Sigmoid colon (tissue), 6 donors: ENCODE measurements at regions not wholly inside any gene's neighbourhood (a gene's known extent, or its start where the extent isn't known, plus 50 kb on each side); places are given as distances from the start of the nearest gene placed in this dataset.

Experiments
- DNase-seq: peaks from one replicate; pipeline ENCODE4 v3.0.0-alpha.2; 2019
- H3K27ac ChIP-seq, 4 donors: fragments of 200-600 bp; sonication (generic); one replicate each; pipeline ENCODE4 v1.5.1; 2016 to 2019; ENCODE audit warnings: mild to moderate bottlenecking in 1 of 4
- H3K27me3 ChIP-seq, 3 donors: fragments of 200-600 bp; sonication (generic); one replicate each; pipeline ENCODE4 v1.5.1; 2019; ENCODE audit warnings: mild to moderate bottlenecking in 1 of 3
- H3K36me3 ChIP-seq, 4 donors: fragments of 200-600 bp; sonication (generic); one replicate each; pipeline ENCODE4 v1.5.1; 2016 to 2019
- H3K4me1 ChIP-seq, 4 donors: fragments of 200-600 bp; sonication (generic); one replicate each; pipeline ENCODE4 v1.5.1; 2017 to 2019
- H3K4me3 ChIP-seq, 4 donors: fragments of 200-600 bp; sonication (generic); one replicate each; pipeline ENCODE4 v1.5.1; 2017 to 2019; ENCODE audit warnings: mild to moderate bottlenecking in 2 of 4, moderate library complexity in 1 of 4
- H3K9me3 ChIP-seq, 4 donors: fragments of 200-600 bp in 3 of 4; sonication (generic) in 3 of 4; one replicate each; pipeline versions ENCODE4 v1.5.1 to v1.6.1; 2013 to 2019
- EP300 ChIP-seq, 4 donors: sonication (generic); formaldehyde crosslinking; IDR thresholded peaks; one replicate each; pipeline ENCODE4 v1.6.1; 2017; ENCODE audit warnings: antibody characterized with exemption in 4 of 4
- POLR2A ChIP-seq, 2 donors: fragments of 450-650 bp; IDR thresholded peaks; one replicate each; pipeline ENCODE4 v1.6.1; 2016; ENCODE audit warnings: antibody characterized with exemption in 2 of 2, mild to moderate bottlenecking in 2 of 2, moderate library complexity in 2 of 2
- POLR2AphosphoS5 ChIP-seq, 4 donors: sonication (generic); formaldehyde crosslinking; IDR thresholded peaks; one replicate each; pipeline ENCODE4 v1.6.1; 2017; ENCODE audit warnings: antibody characterized with exemption in 4 of 4
- WGBS, 2 donors: extraction: QIAGEN DNeasy Blood & Tissue Kit; methylation state at CpG; one replicate each; pipeline ENCODE4 v1.1.7; 2013; 5-methylcytosine and 5-hydroxymethylcytosine counted together
- intact Hi-C: fragments of 100-400 bp; cut with DNase I; formaldehyde crosslinking; loops from one replicate; pipeline ENCODE4 v1.15.1; 2023
- TF ChIP-seq, protein P1 (sequence below), 4 experiments: fragments of 450-650 bp in 3 of 4; fragments of 200-600 bp in 1 of 4; IDR thresholded peaks; one replicate each; pipeline ENCODE4 v1.5.1; 2016 to 2019; ENCODE audit warnings: antibody characterized with exemption in 4 of 4, mild to moderate bottlenecking in 3 of 4, moderate library complexity in 2 of 4
- donor health status: healthy with polysubstance abuse.
- donor health status: healthy.

DNA sequence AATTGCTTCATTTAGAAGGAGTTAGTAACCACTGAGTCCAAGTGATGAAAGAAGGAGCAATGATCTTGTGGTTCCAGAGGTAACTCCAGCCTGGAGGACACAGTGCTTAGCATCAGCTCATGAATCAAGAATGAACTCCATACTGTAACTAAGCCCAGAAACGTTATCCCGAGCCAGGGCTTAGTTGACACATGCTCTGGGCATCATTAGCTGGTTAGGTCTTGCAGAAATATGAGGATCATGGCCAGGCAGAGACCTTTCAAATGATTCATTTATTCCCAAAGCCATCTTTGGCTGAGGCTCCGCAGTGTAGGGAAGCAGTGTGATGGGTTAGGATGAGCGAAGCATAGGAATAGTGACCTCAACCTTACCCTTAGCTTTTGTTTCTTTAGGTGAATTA is 277.4 kb downstream of the FAM76B start:
- peak; percentile 76 for DNase-seq
- Histone ChIP-seq H3K27ac (peak overlapping the region; percentile 67 to 81 (median 70)), H3K36me3 (no peaks in the 10 kb centered on the region), H3K9me3 (no peaks in the 10 kb centered on the region), H3K27me3 (no peaks in the 10 kb centered on the region), H3K4me3 (no peak overlapping the region), H3K4me1 (peaks cover 0 to 29% (median 27%) of the 10 kb centered on the region in 4 donors)
- WGBS, 2 donors: 72 to 83% methylated on average over 4 of the region's 4 CpGs
- TF ChIP-seq EP300 (IDR thresholded peaks at IDR 0.05) (peak in 1 of 4 donors; percentile 36), POLR2A (IDR thresholded peaks at IDR 0.05) (no peak), POLR2AphosphoS5 (IDR thresholded peaks at IDR 0.05) (peak; percentile 51 to 75 (median 58))
- TF ChIP-seq, protein P1, sequence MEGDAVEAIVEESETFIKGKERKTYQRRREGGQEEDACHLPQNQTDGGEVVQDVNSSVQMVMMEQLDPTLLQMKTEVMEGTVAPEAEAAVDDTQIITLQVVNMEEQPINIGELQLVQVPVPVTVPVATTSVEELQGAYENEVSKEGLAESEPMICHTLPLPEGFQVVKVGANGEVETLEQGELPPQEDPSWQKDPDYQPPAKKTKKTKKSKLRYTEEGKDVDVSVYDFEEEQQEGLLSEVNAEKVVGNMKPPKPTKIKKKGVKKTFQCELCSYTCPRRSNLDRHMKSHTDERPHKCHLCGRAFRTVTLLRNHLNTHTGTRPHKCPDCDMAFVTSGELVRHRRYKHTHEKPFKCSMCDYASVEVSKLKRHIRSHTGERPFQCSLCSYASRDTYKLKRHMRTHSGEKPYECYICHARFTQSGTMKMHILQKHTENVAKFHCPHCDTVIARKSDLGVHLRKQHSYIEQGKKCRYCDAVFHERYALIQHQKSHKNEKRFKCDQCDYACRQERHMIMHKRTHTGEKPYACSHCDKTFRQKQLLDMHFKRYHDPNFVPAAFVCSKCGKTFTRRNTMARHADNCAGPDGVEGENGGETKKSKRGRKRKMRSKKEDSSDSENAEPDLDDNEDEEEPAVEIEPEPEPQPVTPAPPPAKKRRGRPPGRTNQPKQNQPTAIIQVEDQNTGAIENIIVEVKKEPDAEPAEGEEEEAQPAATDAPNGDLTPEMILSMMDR (IDR thresholded peaks at IDR 0.05): no peak
- intact Hi-C loops: loop anchor here (5.0 kb wide), 3 partner anchors 135 to 360 kb away; no protein-coding TSS in a partner anchor

DNA sequence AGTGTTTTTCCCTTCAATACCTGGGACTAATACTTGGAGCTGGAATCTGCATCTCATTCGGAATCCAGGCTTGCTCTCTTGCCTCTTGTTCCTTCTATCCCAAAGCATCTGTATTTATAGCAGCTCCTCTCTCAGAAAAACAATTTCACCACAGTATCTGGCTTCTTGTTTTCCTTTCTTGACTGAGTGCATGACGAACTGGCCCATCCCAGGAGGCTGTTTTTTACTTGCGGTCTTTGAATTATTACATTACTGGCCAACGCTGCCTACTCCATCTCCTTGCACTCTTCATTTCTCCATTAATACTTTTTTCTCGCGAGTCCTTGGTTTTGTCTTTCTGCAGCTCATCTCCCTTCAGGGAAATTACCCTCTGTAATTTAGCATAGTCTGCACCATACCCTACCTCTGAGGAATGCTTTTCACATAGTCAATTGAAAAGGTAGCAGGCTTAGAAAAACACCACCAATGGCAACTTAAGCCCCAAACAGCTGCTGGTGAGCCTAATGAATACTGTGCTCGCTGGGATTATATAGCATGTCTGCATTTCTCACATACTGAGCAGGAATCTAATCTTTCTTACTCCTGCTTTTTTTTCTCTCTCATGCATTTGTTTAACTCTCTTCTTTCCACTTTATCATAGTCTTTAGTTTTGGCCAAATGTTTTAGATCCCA is 277.4 kb upstream of the SESN3 start:
- Histone ChIP-seq H3K4me1 (peaks cover 0 to 16% (median 15%) of the 10 kb centered on the region in 4 donors), H3K9me3 (no peaks in the 10 kb centered on the region), H3K27me3 (no peaks in the 10 kb centered on the region), H3K36me3 (no peaks in the 10 kb centered on the region), H3K27ac (no peak overlapping the region), H3K4me3 (no peak overlapping the region)
- no peak for DNase-seq
- TF ChIP-seq, protein P1 (IDR thresholded peaks at IDR 0.05): no peak
- TF ChIP-seq EP300 (IDR thresholded peaks at IDR 0.05): no peak
- no peak for TF ChIP-seq POLR2AphosphoS5 (IDR thresholded peaks at IDR 0.05)
- TF ChIP-seq POLR2A (IDR thresholded peaks at IDR 0.05): no peak
- 84 to 90% methylated on average over 7 of the region's 7 CpGs for WGBS, 2 donors
- intact Hi-C loops: no loop called here

DNA sequence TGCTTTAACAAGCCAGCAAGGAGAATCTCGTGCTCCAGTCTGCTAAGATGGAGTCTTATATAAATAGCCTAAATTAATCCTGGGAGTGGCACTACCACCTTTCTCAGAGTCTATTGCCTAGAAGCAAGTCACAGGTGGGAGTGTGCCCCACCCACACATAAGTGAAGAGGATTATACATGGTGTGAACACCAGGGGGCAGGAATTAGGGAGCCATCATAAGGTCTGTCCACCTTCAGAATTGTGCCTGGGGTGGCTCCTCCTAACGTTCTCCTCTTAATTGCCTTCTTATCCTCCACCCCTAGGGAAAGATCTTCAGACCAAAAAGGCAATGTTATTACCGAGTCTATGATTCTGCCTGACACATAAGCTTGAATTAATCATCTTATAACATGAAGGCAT is 276.8 kb upstream of the SESN3 start:
- no peak for TF ChIP-seq POLR2AphosphoS5 (IDR thresholded peaks at IDR 0.05)
- no peak for TF ChIP-seq EP300 (IDR thresholded peaks at IDR 0.05)
- TF ChIP-seq POLR2A (IDR thresholded peaks at IDR 0.05): no peak
- TF ChIP-seq, protein P1 (IDR thresholded peaks at IDR 0.05): no peak
- DNase-seq: no peak
- H3K27ac ChIP-seq: no peak overlapping the region
- H3K4me1 ChIP-seq: peaks cover 0 to 11% (median 9%) of the 10 kb centered on the region in 4 donors
- intact Hi-C loops: no loop called here
- H3K9me3 ChIP-seq: no peaks in the 10 kb centered on the region
- H3K27me3 ChIP-seq: no peaks in the 10 kb centered on the region
- H3K4me3 ChIP-seq: no peak overlapping the region
- WGBS, 2 donors: 52 to 79% methylated on average over 3 of the region's 3 CpGs
- no peaks in the 10 kb centered on the region for H3K36me3 ChIP-seq

DNA sequence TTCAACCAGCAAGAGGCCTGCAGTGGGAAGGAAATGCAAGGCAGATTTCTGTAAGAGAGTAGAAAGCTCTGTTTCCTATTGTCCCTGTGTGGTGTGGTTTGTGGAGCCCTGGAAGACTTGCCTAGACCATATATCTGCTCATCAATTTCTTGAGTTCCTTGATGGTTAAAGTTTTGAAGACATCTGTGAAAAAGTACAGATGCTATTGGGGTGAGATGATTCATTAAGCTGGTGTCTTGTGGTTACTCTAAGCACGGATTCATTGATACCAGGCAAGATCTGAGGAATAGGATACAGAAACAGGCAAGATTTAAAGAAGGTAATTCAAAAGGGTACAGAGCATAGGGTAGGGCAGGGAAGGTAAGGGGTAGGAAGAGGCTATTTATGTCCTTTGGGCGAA is 275.8 kb upstream of the SESN3 start:
- Histone ChIP-seq H3K4me3 (no peak overlapping the region), H3K4me1 (peaks cover 0 to 2% (median under 1%) of the 10 kb centered on the region in 4 donors), H3K36me3 (no peaks in the 10 kb centered on the region), H3K27me3 (no peaks in the 10 kb centered on the region), H3K27ac (no peak overlapping the region), H3K9me3 (no peaks in the 10 kb centered on the region)
- TF ChIP-seq POLR2A (IDR thresholded peaks at IDR 0.05) (no peak), EP300 (IDR thresholded peaks at IDR 0.05) (no peak), POLR2AphosphoS5 (IDR thresholded peaks at IDR 0.05) (no peak)
- TF ChIP-seq, protein P1 (IDR thresholded peaks at IDR 0.05): no peak
- DNase-seq: no peak
- intact Hi-C loops: no loop called here
- 86 to 93% methylated on average over 2 of the region's 2 CpGs for WGBS, 2 donors
